B cell (primary cell): ENCODE measurements at regions not wholly inside any gene's neighbourhood (a gene's known extent, or its start where the extent isn't known, plus 50 kb on each side); places are given as distances from the start of the nearest gene placed in this dataset.
"Not testable (repeated sequence)": the region's sequence is repeated elsewhere in the genome, so short reads cannot be mapped to it uniquely, and the experiment has no call there.

ENCODE experiments used
- ATAC-seq: fragments of 200-7000 bp; cut with Tn5 transposase; one replicate; pipeline ENCODE4 v1.10.0; 2021; ENCODE audit warnings: low read depth, mild to moderate bottlenecking, moderate number of reproducible peaks, moderate library complexity
- CTCF ChIA-PET: fragments of 350-600 bp; sonication (Branson Sonifier 250); formaldehyde crosslinking; loops from one replicate; lab custom pipeline; 2021; ENCODE audit warnings: antibody characterized with exemption, inconsistent platforms; lab: Charles Lee
- POLR2A ChIA-PET: fragments of 350-600 bp; sonication (Branson Sonifier 250); formaldehyde crosslinking; loops from one replicate; lab custom pipeline; 2021; ENCODE audit warnings: antibody characterized with exemption; lab: Charles Lee
- DNase-seq: peaks from one replicate; pipeline ENCODE4 v3.0.0; 2013
- H2AFZ ChIP-seq: 2 replicates; pipeline ENCODE4 v1.6.1; 2012; ENCODE audit warnings: mild to moderate bottlenecking, low read depth, low read length; ENCODE audit not compliant: insufficient read depth, poor library complexity, severe bottlenecking
- H3K27ac ChIP-seq, 2 donors: 1 replicate in 1 of 2; 2 replicates in 1 of 2; pipeline ENCODE4 v1.5.1; 2012 to 2013; ENCODE audit warnings: low read length in 2 of 2, mild to moderate bottlenecking in 2 of 2, moderate library complexity in 1 of 2
- H3K27me3 ChIP-seq, 4 experiments: fragments of 200-600 bp in 1 of 4; sonication (generic) in 1 of 4; replicated peaks in 1 of 4; 1 replicate in 2 of 4; 2 replicates in 2 of 4; pipeline versions ENCODE4 v1.6.1 to v1.7.0; 2013 to 2016; ENCODE audit warnings: low read length in 3 of 4, mild to moderate bottlenecking in 2 of 4, mixed read lengths in 1 of 4, moderate library complexity in 1 of 4; ENCODE audit not compliant: insufficient read depth in 4 of 4, control insufficient read depth in 3 of 4; ENCODE audit errors: control extremely low read depth in 1 of 4
- H3K36me3 ChIP-seq, 2 experiments: replicated peaks in 1 of 2; 1 replicate in 1 of 2; 2 replicates in 1 of 2; pipeline versions ENCODE4 v1.6.1 to v1.7.1; 2013; ENCODE audit warnings: low read length in 1 of 2; ENCODE audit not compliant: insufficient read depth in 2 of 2, control insufficient read depth in 1 of 2; ENCODE audit errors: control extremely low read depth in 1 of 2, extremely low read depth in 1 of 2
- H3K4me1 ChIP-seq, 2 donors: fragments of 200-600 bp in 1 of 2; sonication (generic) in 1 of 2; 1 replicate in 1 of 2; 2 replicates in 1 of 2; pipeline versions ENCODE4 v1.5.1 to v1.6.1; 2013 to 2017; ENCODE audit warnings: low read length in 2 of 2; ENCODE audit not compliant: control insufficient read depth in 2 of 2, insufficient read depth in 2 of 2
- H3K4me2 ChIP-seq: replicated peaks from 2 replicates; pipeline ENCODE3; 2012; ENCODE audit warnings: mild to moderate bottlenecking, low read depth, low read length; ENCODE audit not compliant: poor library complexity, severe bottlenecking
- H3K4me3 ChIP-seq, 5 experiments: fragments of 200-600 bp in 1 of 5; sonication (generic) in 1 of 5; 1 replicate in 3 of 5; 2 replicates in 2 of 5; pipeline versions ENCODE4 v1.5.1 to v1.7.0; 2011 to 2016; ENCODE audit warnings: low read length in 4 of 5, mild to moderate bottlenecking in 4 of 5, low read depth in 2 of 5, control low read depth in 1 of 5, moderate library complexity in 1 of 5; ENCODE audit not compliant: insufficient read depth in 1 of 5; ENCODE audit errors: control extremely low read depth in 1 of 5, extremely low read depth in 1 of 5
- H3K79me2 ChIP-seq: fragments of 200-600 bp; sonication (generic); one replicate; pipeline ENCODE4 v1.6.0; 2016; ENCODE audit warnings: low read length; ENCODE audit not compliant: control insufficient read depth, insufficient read depth
- H3K9ac ChIP-seq: fragments of 200-600 bp; sonication (generic); 2 replicates; pipeline ENCODE4 v1.6.1; 2017; ENCODE audit warnings: mild to moderate bottlenecking, low read length, moderate library complexity
- H3K9me3 ChIP-seq, 3 donors: one replicate each; pipeline versions ENCODE4 v1.6.1 to v1.7.1; 2013; ENCODE audit warnings: low read length in 2 of 3; ENCODE audit not compliant: control insufficient read depth in 2 of 3, insufficient read depth in 1 of 3; ENCODE audit errors: control extremely low read depth in 1 of 3
- H4K20me1 ChIP-seq: 2 replicates; pipeline ENCODE4 v1.6.0; 2012; ENCODE audit warnings: mild to moderate bottlenecking, low read length; ENCODE audit not compliant: insufficient read depth, control insufficient read depth, poor library complexity, severe bottlenecking
- H3K27ac Mint-ChIP-seq: one replicate; pipeline ENCODE4 v1.8.0; 2021; ENCODE audit warnings: mixed read lengths
- H3K27me3 Mint-ChIP-seq: one replicate; pipeline ENCODE4 v1.8.0; 2021; ENCODE audit warnings: mixed read lengths
- H3K4me1 Mint-ChIP-seq: one replicate; pipeline ENCODE4 v1.8.0; 2021; ENCODE audit warnings: mixed read lengths
- H3K4me3 Mint-ChIP-seq: one replicate; pipeline ENCODE4 v1.8.0; 2021; ENCODE audit warnings: mixed read lengths
- H3K9me3 Mint-ChIP-seq: one replicate; pipeline ENCODE4 v1.8.0; 2022; ENCODE audit warnings: mixed read lengths; ENCODE audit not compliant: insufficient read depth
- CTCF ChIP-seq: fragments of 200-600 bp; IDR thresholded peaks from one replicate; pipeline ENCODE4 v1.8.0; 2022; ENCODE audit warnings: antibody characterized with exemption, mild to moderate bottlenecking
- EZH2 ChIP-seq: IDR thresholded peaks from 2 replicates; pipeline ENCODE4 v1.6.1; 2012; ENCODE audit warnings: borderline replicate concordance, low read depth, mild to moderate bottlenecking, moderate library complexity, low read length; ENCODE audit not compliant: insufficient read depth, poor library complexity, severe bottlenecking
- WGBS: methylation state at CpG from one replicate; pipeline ENCODE4 v1.1.5; 2013; ENCODE audit warnings: missing lambda C conversion rate; ENCODE audit not compliant: insufficient coverage; 5-methylcytosine and 5-hydroxymethylcytosine counted together
- intact Hi-C: fragments of 100-400 bp; cut with micrococcal nuclease; formaldehyde crosslinking; loops from one replicate; pipeline ENCODE4 v1.10.0; 2022

- ATAC-seq = no peak
- ChIA-PET POLR2A (no interaction called here), CTCF (no interaction called here)
These were observed 84.0 kb upstream of the XAGE2 start for GRCh38 chrX:52284865-52285264.

GRCh38 chrX:52298968-52299367 is 69.9 kb upstream of the XAGE2 start:
- ATAC-seq, H3K4me3 ChIP-seq, POLR2A ChIA-PET, H3K9ac ChIP-seq, H3K79me2 ChIP-seq, H3K4me1 ChIP-seq, H3K9me3 ChIP-seq, H3K4me2 ChIP-seq, H3K4me1 Mint-ChIP-seq, H3K4me3 Mint-ChIP-seq, CTCF ChIA-PET, H3K27ac ChIP-seq, H3K27me3 ChIP-seq, H3K36me3 ChIP-seq, H2AFZ ChIP-seq, H3K27me3 Mint-ChIP-seq, H4K20me1 ChIP-seq, intact Hi-C loops, DNase-seq, H3K9me3 Mint-ChIP-seq, H3K27ac Mint-ChIP-seq: not testable (repeated sequence)
- WGBS = 70% methylated on average over 3 of the region's 6 CpGs

More at GRCh38 chrX:52284865-52285264, 84.0 kb upstream of the XAGE2 start:
- WGBS = 98% methylated on average over 14 of the region's 14 CpGs
- Histone ChIP-seq H3K4me3 (no peak overlapping the region), H3K9me3 (peaks cover 0 to 26% (median 8%) of the 10 kb centered on the region in 3 donors), H4K20me1 (no peaks in the 10 kb centered on the region), H3K9ac (no peak overlapping the region), H2AFZ (no peak overlapping the region), H3K27me3 (peaks cover 0 to 4% (median 0%) of the 10 kb centered on the region in 4 experiments), H3K4me2 (no peak overlapping the region), H3K36me3 (no peaks in the 10 kb centered on the region), H3K79me2 (no peaks in the 10 kb centered on the region), H3K27ac (no peak overlapping the region), H3K4me1 (peaks cover 7 to 16% of the 10 kb centered on the region in 2 donors)
- TF ChIP-seq EZH2 (no peak), CTCF (no peak)
- H3K4me1 Mint-ChIP-seq = peaks cover 12% of the 10 kb centered on the region
- peaks cover 1% of the 10 kb centered on the region for H3K9me3 Mint-ChIP-seq
- no peaks in the 10 kb centered on the region for H3K27me3 Mint-ChIP-seq
- intact Hi-C loops = no loop called here
- no peak for DNase-seq
- H3K27ac Mint-ChIP-seq = no peak overlapping the region
- H3K4me3 Mint-ChIP-seq = no peak overlapping the region

- H3K27ac ChIP-seq, H3K4me2 ChIP-seq, H3K4me1 ChIP-seq, ATAC-seq, H3K9me3 ChIP-seq, CTCF ChIA-PET, H3K27me3 ChIP-seq, H2AFZ ChIP-seq, H3K79me2 ChIP-seq, H3K4me3 Mint-ChIP-seq, H4K20me1 ChIP-seq, H3K4me1 Mint-ChIP-seq, intact Hi-C loops, POLR2A ChIA-PET, H3K4me3 ChIP-seq, DNase-seq, H3K27ac Mint-ChIP-seq, H3K9ac ChIP-seq, H3K27me3 Mint-ChIP-seq, H3K36me3 ChIP-seq, H3K9me3 Mint-ChIP-seq: not testable (repeated sequence)
- no CpG with 5 or more reads among the region's 1 CpG for WGBS
These were observed 60.3 kb upstream of the XAGE2 start for GRCh38 chrX:52308532-52308931.
